Esophagus squamous epithelium (tissue), 4 donors: ENCODE measurements at regions not wholly inside any gene's neighbourhood (a gene's known extent, or its start where the extent isn't known, plus 50 kb on each side); places are given as distances from the start of the nearest gene placed in this dataset.

Experiments
- CTCF ChIP-seq, 6 experiments: fragments of 450-650 bp in 4 of 6; fragments of 200-600 bp in 2 of 6; sonication (generic) in 2 of 6; IDR thresholded peaks; one replicate each; pipeline ENCODE4 v1.5.1; 2016 to 2019; ENCODE audit warnings: antibody characterized with exemption in 6 of 6, mild to moderate bottlenecking in 4 of 6, moderate library complexity in 4 of 6
- POLR2A ChIP-seq, 4 donors: fragments of 450-650 bp; IDR thresholded peaks; one replicate each; pipeline ENCODE4 v1.6.1; 2017; ENCODE audit warnings: antibody characterized with exemption in 4 of 4, mild to moderate bottlenecking in 4 of 4, moderate library complexity in 3 of 4

- TF ChIP-seq CTCF (IDR thresholded peaks at IDR 0.05) (no peak), POLR2A (IDR thresholded peaks at IDR 0.05) (no peak)
Measured at GRCh38 chr9:111144741-111145140, 106.5 kb upstream of the LPAR1 start.
